Osteoblast (primary cell): ENCODE measurements at regions not wholly inside any gene's neighbourhood (a gene's known extent, or its start where the extent isn't known, plus 50 kb on each side); places are given as distances from the start of the nearest gene placed in this dataset.

ENCODE experiments used
- DNase-seq: peaks from one replicate; pipeline ENCODE4 v3.0.0; 2011; ENCODE audit warnings: low spot score, mixed read lengths; ENCODE audit not compliant: insufficient read length; ENCODE audit errors: missing footprints
- H2AFZ ChIP-seq: 2 replicates; pipeline ENCODE4 v1.6.0; 2011; ENCODE audit warnings: mild to moderate bottlenecking, low read length
- H3K27ac ChIP-seq: 2 replicates; pipeline ENCODE4 v1.5.1; 2011; ENCODE audit warnings: mild to moderate bottlenecking, low read depth, low read length, moderate library complexity
- H3K27me3 ChIP-seq: 2 replicates; pipeline ENCODE4 v1.6.0; 2012; ENCODE audit warnings: mild to moderate bottlenecking, control low read depth, inconsistent platforms, low read length, moderate library complexity; ENCODE audit not compliant: insufficient read depth
- H3K36me3 ChIP-seq: 2 replicates; pipeline ENCODE4 v1.5.1; 2011; ENCODE audit warnings: mild to moderate bottlenecking, low read length, control low read depth, moderate library complexity; ENCODE audit not compliant: insufficient read depth
- H3K4me1 ChIP-seq: 2 replicates; pipeline ENCODE4 v1.5.1; 2011; ENCODE audit warnings: mild to moderate bottlenecking, low read length, control low read depth, moderate library complexity; ENCODE audit not compliant: insufficient read depth
- H3K4me2 ChIP-seq: 2 replicates; pipeline ENCODE4 v1.6.0; 2011; ENCODE audit warnings: mild to moderate bottlenecking, low read length; ENCODE audit not compliant: insufficient read depth
- H3K4me3 ChIP-seq: fragments of 200-600 bp; sonication (generic); 3 replicates; pipeline ENCODE4 v1.5.1; 2012; ENCODE audit warnings: mild to moderate bottlenecking, low read length, inconsistent platforms; ENCODE audit not compliant: insufficient read depth
- H3K79me2 ChIP-seq: 2 replicates; pipeline ENCODE4 v1.6.0; 2012; ENCODE audit warnings: mild to moderate bottlenecking, low read length, control low read depth, inconsistent platforms; ENCODE audit not compliant: insufficient read depth
- H3K9me3 ChIP-seq: 2 replicates; pipeline ENCODE4 v1.5.1; 2011; ENCODE audit warnings: low read depth, low read length, control low read depth
- H4K20me1 ChIP-seq: 2 replicates; pipeline ENCODE4 v1.6.0; 2012; ENCODE audit warnings: mild to moderate bottlenecking, low read length, control low read depth; ENCODE audit not compliant: insufficient read depth
- TF ChIP-seq, protein P1 (sequence below): IDR thresholded peaks from 2 replicates; pipeline ENCODE4 v1.5.1; 2011; ENCODE audit warnings: mild to moderate bottlenecking, low read depth, low read length, moderate library complexity; ENCODE audit errors: extremely low read depth

- Histone ChIP-seq H3K36me3 (no peaks in the 10 kb centered on the region), H3K4me1 (peaks cover 13% of the 10 kb centered on the region), H3K4me3 (peak overlapping the region; percentile 23), H3K79me2 (no peaks in the 10 kb centered on the region), H4K20me1 (no peaks in the 10 kb centered on the region), H3K27me3 (no peaks in the 10 kb centered on the region), H3K4me2 (peak overlapping the region; percentile 76), H2AFZ (peak overlapping the region; percentile 56), H3K27ac (peak overlapping the region; percentile 88), H3K9me3 (no peaks in the 10 kb centered on the region)
- peak; percentile 71 for DNase-seq
- TF ChIP-seq, protein P1, sequence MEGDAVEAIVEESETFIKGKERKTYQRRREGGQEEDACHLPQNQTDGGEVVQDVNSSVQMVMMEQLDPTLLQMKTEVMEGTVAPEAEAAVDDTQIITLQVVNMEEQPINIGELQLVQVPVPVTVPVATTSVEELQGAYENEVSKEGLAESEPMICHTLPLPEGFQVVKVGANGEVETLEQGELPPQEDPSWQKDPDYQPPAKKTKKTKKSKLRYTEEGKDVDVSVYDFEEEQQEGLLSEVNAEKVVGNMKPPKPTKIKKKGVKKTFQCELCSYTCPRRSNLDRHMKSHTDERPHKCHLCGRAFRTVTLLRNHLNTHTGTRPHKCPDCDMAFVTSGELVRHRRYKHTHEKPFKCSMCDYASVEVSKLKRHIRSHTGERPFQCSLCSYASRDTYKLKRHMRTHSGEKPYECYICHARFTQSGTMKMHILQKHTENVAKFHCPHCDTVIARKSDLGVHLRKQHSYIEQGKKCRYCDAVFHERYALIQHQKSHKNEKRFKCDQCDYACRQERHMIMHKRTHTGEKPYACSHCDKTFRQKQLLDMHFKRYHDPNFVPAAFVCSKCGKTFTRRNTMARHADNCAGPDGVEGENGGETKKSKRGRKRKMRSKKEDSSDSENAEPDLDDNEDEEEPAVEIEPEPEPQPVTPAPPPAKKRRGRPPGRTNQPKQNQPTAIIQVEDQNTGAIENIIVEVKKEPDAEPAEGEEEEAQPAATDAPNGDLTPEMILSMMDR: no peak
Observed at GRCh38 chr12:46998811-46999368, 80.5 kb upstream of the PCED1B start.

- DNase-seq: no peak
- Histone ChIP-seq H3K4me2 (no peak overlapping the region), H3K4me3 (no peak overlapping the region), H3K79me2 (no peaks in the 10 kb centered on the region), H2AFZ (no peak overlapping the region), H3K9me3 (no peaks in the 10 kb centered on the region), H4K20me1 (no peaks in the 10 kb centered on the region), H3K36me3 (no peaks in the 10 kb centered on the region), H3K27me3 (no peaks in the 10 kb centered on the region), H3K27ac (no peak overlapping the region), H3K4me1 (no peaks in the 10 kb centered on the region)
- TF ChIP-seq, protein P1: no peak
Observed at GRCh38 chr12:47004634-47005033, 74.8 kb upstream of the PCED1B start.

DNA sequence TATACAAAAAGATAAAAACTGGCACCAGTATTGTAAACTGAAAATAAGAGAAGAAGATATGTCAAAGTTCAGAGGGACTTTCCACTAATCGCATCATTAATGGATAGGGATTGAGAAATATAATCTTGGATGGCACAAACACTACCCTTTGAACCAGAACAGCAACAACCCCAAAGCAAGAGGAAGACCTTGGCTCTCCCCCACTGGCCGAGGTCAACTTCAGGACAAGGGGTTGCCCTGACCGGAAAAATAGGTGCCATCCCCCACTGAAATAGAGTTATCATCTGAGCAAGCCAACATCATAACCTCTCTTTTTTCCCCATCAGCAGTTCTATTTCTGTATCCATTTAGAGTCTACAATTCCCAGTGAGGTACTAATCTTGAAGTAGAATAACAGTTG is 72.4 kb upstream of the PCED1B start:
- Histone ChIP-seq H3K9me3 (no peaks in the 10 kb centered on the region), H3K27ac (no peak overlapping the region), H2AFZ (no peak overlapping the region), H3K4me1 (no peaks in the 10 kb centered on the region), H3K4me3 (no peak overlapping the region), H3K4me2 (no peak overlapping the region), H3K36me3 (no peaks in the 10 kb centered on the region), H3K79me2 (no peaks in the 10 kb centered on the region), H4K20me1 (no peaks in the 10 kb centered on the region), H3K27me3 (no peaks in the 10 kb centered on the region)
- no peak for DNase-seq
- TF ChIP-seq, protein P1: no peak

DNA sequence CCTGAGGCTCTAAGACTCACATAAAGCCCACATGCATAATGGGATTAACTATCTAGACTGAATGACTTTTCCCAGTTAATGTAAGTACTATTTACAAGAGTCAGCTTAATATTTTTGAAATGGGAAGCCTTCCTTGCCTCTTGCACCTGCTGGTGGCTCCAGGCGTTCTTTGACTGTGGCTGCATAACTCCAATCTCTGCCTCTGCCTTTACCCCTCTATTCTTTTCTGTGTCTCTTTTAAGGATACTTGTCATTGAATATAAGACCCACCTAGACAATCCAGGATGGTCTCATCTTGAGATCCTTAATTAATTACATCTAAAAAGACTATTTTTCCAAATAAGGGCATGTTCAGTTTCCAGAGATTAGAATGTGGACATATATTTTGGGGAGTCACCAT is 66.9 kb upstream of the PCED1B start:
- TF ChIP-seq, protein P1: no peak
- H2AFZ ChIP-seq: no peak overlapping the region
- no peak overlapping the region for H3K4me2 ChIP-seq
- no peaks in the 10 kb centered on the region for H4K20me1 ChIP-seq
- H3K36me3 ChIP-seq: no peaks in the 10 kb centered on the region
- no peaks in the 10 kb centered on the region for H3K9me3 ChIP-seq
- DNase-seq: no peak
- H3K79me2 ChIP-seq: no peaks in the 10 kb centered on the region
- peaks cover 16% of the 10 kb centered on the region for H3K4me1 ChIP-seq
- H3K27me3 ChIP-seq: no peaks in the 10 kb centered on the region
- no peak overlapping the region for H3K27ac ChIP-seq
- no peak overlapping the region for H3K4me3 ChIP-seq
